IMR-90 (cell line): ENCODE measurements at regions not wholly inside any gene's neighbourhood (a gene's known extent, or its start where the extent isn't known, plus 50 kb on each side); places are given as distances from the start of the nearest gene placed in this dataset.

Experiments used
- ATAC-seq: fragments of 200-7000 bp; cut with Tn5 transposase; 2 replicates; pipeline ENCODE4 v1.9.1; 2020; ENCODE audit warnings: low read depth, mild to moderate bottlenecking, moderate library complexity
- BruUV-seq: library from RNA; stranded (reverse); fragments of 400-500 nt; replicated peaks from 2 replicates; lab custom pipeline; 2021; lab: Mats Ljungman, UMichigan
- CTCF ChIA-PET: fragments of 300-600 bp; formaldehyde crosslinking; extraction: SDS; loops from one replicate; lab custom pipeline; 2021; ENCODE audit warnings: antibody characterized with exemption; lab: Yijun Ruan, JAX
- POLR2A ChIA-PET: fragments of 300-600 bp; sonication (Branson Sonifier 250); formaldehyde crosslinking; loops from one replicate; lab custom pipeline; 2022; ENCODE audit warnings: antibody characterized with exemption; ENCODE audit not compliant: unreplicated experiment; lab: Charles Lee
- DNase-seq: peaks from one replicate; pipeline ENCODE4 v3.0.0; 2013
- H2AFZ ChIP-seq: replicated peaks from 2 replicates; pipeline ENCODE3; 2013; ENCODE audit warnings: low read length, mild to moderate bottlenecking; ENCODE audit not compliant: poor library complexity
- H2AK5ac ChIP-seq: 2 replicates; pipeline ENCODE4 v1.6.1; 2013; ENCODE audit warnings: low read depth, low read length, inconsistent platforms
- H2AK9ac ChIP-seq: replicated peaks from 2 replicates; pipeline ENCODE3; 2013; ENCODE audit warnings: mild to moderate bottlenecking, low read depth, low read length, moderate library complexity; ENCODE audit not compliant: poor library complexity
- H2BK120ac ChIP-seq: 2 replicates; pipeline ENCODE4 v1.6.1; 2013; ENCODE audit warnings: low read depth, low read length, inconsistent platforms
- H2BK15ac ChIP-seq: 3 replicates; pipeline ENCODE4 v1.6.1; 2013; ENCODE audit warnings: low read depth, low read length, inconsistent platforms
- H2BK20ac ChIP-seq: 2 replicates; pipeline ENCODE4 v1.6.1; 2013; ENCODE audit warnings: low read depth, mild to moderate bottlenecking, inconsistent platforms, low read length, moderate library complexity
- H2BK5ac ChIP-seq: 2 replicates; pipeline ENCODE4 v1.6.1; 2013; ENCODE audit warnings: mild to moderate bottlenecking, low read depth, low read length, inconsistent platforms; ENCODE audit not compliant: poor library complexity, severe bottlenecking
- H3K14ac ChIP-seq: replicated peaks from 2 replicates; pipeline ENCODE4 v1.6.1; 2013; ENCODE audit warnings: low read depth, low read length, inconsistent platforms
- H3K18ac ChIP-seq: 2 replicates; pipeline ENCODE4 v1.6.1; 2013; ENCODE audit warnings: low read depth, low read length, control low read depth
- H3K23ac ChIP-seq: 2 replicates; pipeline ENCODE4 v1.6.1; 2013; ENCODE audit warnings: low read depth, low read length, inconsistent platforms
- H3K27ac ChIP-seq: 2 replicates; pipeline ENCODE4 v1.5.1; 2013; ENCODE audit warnings: mild to moderate bottlenecking, control low read depth, low read length; ENCODE audit not compliant: insufficient read depth
- H3K27me3 ChIP-seq: 2 replicates; pipeline ENCODE4 v1.6.1; 2013; ENCODE audit warnings: low read length; ENCODE audit not compliant: control insufficient read depth, insufficient read depth
- H3K36me3 ChIP-seq: 2 replicates; pipeline ENCODE4 v1.6.1; 2013; ENCODE audit warnings: low read length, mixed read lengths; ENCODE audit not compliant: control insufficient read depth, insufficient read depth
- H3K4ac ChIP-seq: 2 replicates; pipeline ENCODE4 v1.6.1; 2013; ENCODE audit warnings: low read depth, low read length, inconsistent platforms
- H3K4me1 ChIP-seq: 2 replicates; pipeline ENCODE4 v1.6.1; 2013; ENCODE audit warnings: low read length, mixed read lengths; ENCODE audit not compliant: control insufficient read depth, insufficient read depth
- H3K4me2 ChIP-seq: 2 replicates; pipeline ENCODE4 v1.6.1; 2013; ENCODE audit warnings: low read depth, mild to moderate bottlenecking, control low read depth, low read length, moderate library complexity
- H3K4me3 ChIP-seq: 2 replicates; pipeline ENCODE4 v1.5.1; 2013; ENCODE audit warnings: low read depth, mild to moderate bottlenecking, control low read depth, low read length, moderate library complexity; ENCODE audit not compliant: insufficient read depth
- H3K56ac ChIP-seq: 2 replicates; pipeline ENCODE4 v1.6.1; 2013; ENCODE audit warnings: low read length, inconsistent platforms; ENCODE audit not compliant: insufficient read depth; ENCODE audit errors: extremely low read depth
- H3K79me1 ChIP-seq, 2 experiments: 2 replicates each; pipeline ENCODE4 v1.6.1; 2013; ENCODE audit warnings: low read length in 2 of 2, inconsistent platforms in 1 of 2, low read depth in 1 of 2
- H3K9ac ChIP-seq: 2 replicates; pipeline ENCODE4 v1.6.1; 2013; ENCODE audit warnings: low read depth, low read length, control low read depth
- H3K9me1 ChIP-seq: 2 replicates; pipeline ENCODE4 v1.6.1; 2013; ENCODE audit warnings: low read length, inconsistent platforms; ENCODE audit not compliant: insufficient read depth
- H3K9me3 ChIP-seq: 2 replicates; pipeline ENCODE4 v1.6.1; 2013; ENCODE audit warnings: low read length; ENCODE audit not compliant: control insufficient read depth, insufficient read depth
- H4K20me1 ChIP-seq: 2 replicates; pipeline ENCODE4 v1.6.1; 2013; ENCODE audit warnings: low read length, inconsistent platforms; ENCODE audit not compliant: insufficient read depth
- H4K5ac ChIP-seq: 2 replicates; pipeline ENCODE4 v1.6.1; 2013; ENCODE audit warnings: mild to moderate bottlenecking, low read depth, low read length, control low read depth
- H4K8ac ChIP-seq, 2 experiments: 2 replicates each; pipeline ENCODE4 v1.6.1; 2013; ENCODE audit warnings: low read depth in 2 of 2, low read length in 2 of 2, control low read depth in 1 of 2, inconsistent platforms in 1 of 2
- H4K91ac ChIP-seq: 2 replicates; pipeline ENCODE4 v1.6.1; 2013; ENCODE audit warnings: low read depth, low read length, inconsistent platforms; ENCODE audit not compliant: insufficient read depth
- RFX5 ChIP-seq: IDR thresholded peaks from 2 replicates; pipeline ENCODE4 v1.8.0; 2012; ENCODE audit warnings: low read depth, mild to moderate bottlenecking, low read length, moderate library complexity
- WGBS, 2 experiments: methylation state at CpG; one replicate each; pipeline versions ENCODE4 v1.1.5 to v1.1.7; 2013; ENCODE audit warnings: missing lambda C conversion rate in 2 of 2; ENCODE audit not compliant: insufficient read length in 1 of 2; ENCODE audit errors: extremely low coverage in 2 of 2; 5-methylcytosine and 5-hydroxymethylcytosine counted together
- dilution Hi-C: fragments of 300-500 bp; cut with HindIII; formaldehyde crosslinking; loops from one replicate; pipeline ENCODE4 v1.14.3; 2018; ENCODE audit warnings: low sequenced_read_pairs; ENCODE audit not compliant: unreplicated experiment
- in situ Hi-C: fragments of 300-500 bp; cut with MboI; formaldehyde crosslinking; loops from 3 replicates; pipeline ENCODE4 v1.14.3; 2019; ENCODE audit warnings: low sequenced_read_pairs, inconsistent platforms, mixed read lengths
- intact Hi-C: fragments of 100-400 bp; cut with micrococcal nuclease; formaldehyde crosslinking; loops from 2 replicates; pipeline ENCODE4 v1.10.0; 2022
- TF ChIP-seq, protein P1 (sequence below): fragments of 150-350 bp; IDR thresholded peaks from 2 replicates; pipeline ENCODE4 v1.6.1; 2017; ENCODE audit warnings: mild to moderate bottlenecking, antibody characterized with exemption, low read length, low read depth

DNA sequence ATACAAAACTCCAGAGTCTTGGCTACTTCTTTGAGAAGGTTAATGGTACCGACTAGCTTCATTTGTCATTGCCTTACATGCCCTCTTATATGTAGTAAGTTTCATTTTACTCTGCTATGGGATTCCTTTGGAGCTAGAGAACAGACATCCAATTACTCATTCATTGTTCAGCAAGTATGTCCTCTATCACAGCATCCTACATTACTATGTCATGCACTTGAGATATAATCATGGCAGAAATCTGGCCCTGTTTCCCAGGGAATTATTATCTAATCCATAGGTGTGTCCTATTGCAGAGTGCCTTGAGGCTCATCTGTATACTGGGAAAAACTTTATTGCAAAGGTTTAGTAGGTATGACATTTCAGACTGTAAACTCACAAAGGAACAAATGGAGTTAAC lies 333.1 kb upstream of the NECTIN3 start:
- TF ChIP-seq, protein P1, sequence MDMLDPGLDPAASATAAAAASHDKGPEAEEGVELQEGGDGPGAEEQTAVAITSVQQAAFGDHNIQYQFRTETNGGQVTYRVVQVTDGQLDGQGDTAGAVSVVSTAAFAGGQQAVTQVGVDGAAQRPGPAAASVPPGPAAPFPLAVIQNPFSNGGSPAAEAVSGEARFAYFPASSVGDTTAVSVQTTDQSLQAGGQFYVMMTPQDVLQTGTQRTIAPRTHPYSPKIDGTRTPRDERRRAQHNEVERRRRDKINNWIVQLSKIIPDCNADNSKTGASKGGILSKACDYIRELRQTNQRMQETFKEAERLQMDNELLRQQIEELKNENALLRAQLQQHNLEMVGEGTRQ, result no peak
- no peak for TF ChIP-seq RFX5
- no peak for ATAC-seq
- H4K5ac ChIP-seq, result no peak overlapping the region
- H2AFZ ChIP-seq, result no peak overlapping the region
- no peak overlapping the region for H2BK15ac ChIP-seq
- H3K27me3 ChIP-seq, result no peaks in the 10 kb centered on the region
- ChIA-PET POLR2A (no interaction called here), CTCF (no interaction called here)
- in situ Hi-C loops, result no loop called here
- H3K79me1 ChIP-seq, result no peaks in the 10 kb centered on the region
- H3K4me1 ChIP-seq, result no peaks in the 10 kb centered on the region
- H3K23ac ChIP-seq, result no peak overlapping the region
- peak; percentile 18 for DNase-seq
- no peak overlapping the region for H3K18ac ChIP-seq
- H4K20me1 ChIP-seq, result no peaks in the 10 kb centered on the region
- intact Hi-C loops, result no loop called here
- no peak overlapping the region for H3K4me3 ChIP-seq
- H2BK5ac ChIP-seq, result no peak overlapping the region
- no peak overlapping the region for H4K8ac ChIP-seq
- H3K9ac ChIP-seq, result no peak overlapping the region
- dilution Hi-C loops, result no loop called here
- no peak overlapping the region for H2BK20ac ChIP-seq
- H3K27ac ChIP-seq, result no peak overlapping the region
- no peak overlapping the region for H4K91ac ChIP-seq
- H3K9me1 ChIP-seq, result no peaks in the 10 kb centered on the region
- no peaks in the 10 kb centered on the region for H3K9me3 ChIP-seq
- H2AK9ac ChIP-seq, result no peak overlapping the region
- H3K4me2 ChIP-seq, result no peak overlapping the region
- WGBS, 2 experiments, result no CpG with 5 or more reads among the region's 1 CpG
- no peak overlapping the region for H3K14ac ChIP-seq
- H2AK5ac ChIP-seq, result no peak overlapping the region
- BruUV-seq, result no TSS peak
- no peaks in the 10 kb centered on the region for H3K36me3 ChIP-seq
- H3K4ac ChIP-seq, result no peak overlapping the region
- no peak overlapping the region for H3K56ac ChIP-seq
- H2BK120ac ChIP-seq, result no peak overlapping the region
